ENCODE measurements at regions not wholly inside any gene's neighbourhood (a gene's known extent, or its start where the extent isn't known, plus 50 kb on each side); places are given as distances from the start of the nearest gene placed in this dataset.
"Not testable (repeated sequence)": the region's sequence is repeated elsewhere in the genome, so short reads cannot be mapped to it uniquely, and the experiment has no call there.

DNA sequence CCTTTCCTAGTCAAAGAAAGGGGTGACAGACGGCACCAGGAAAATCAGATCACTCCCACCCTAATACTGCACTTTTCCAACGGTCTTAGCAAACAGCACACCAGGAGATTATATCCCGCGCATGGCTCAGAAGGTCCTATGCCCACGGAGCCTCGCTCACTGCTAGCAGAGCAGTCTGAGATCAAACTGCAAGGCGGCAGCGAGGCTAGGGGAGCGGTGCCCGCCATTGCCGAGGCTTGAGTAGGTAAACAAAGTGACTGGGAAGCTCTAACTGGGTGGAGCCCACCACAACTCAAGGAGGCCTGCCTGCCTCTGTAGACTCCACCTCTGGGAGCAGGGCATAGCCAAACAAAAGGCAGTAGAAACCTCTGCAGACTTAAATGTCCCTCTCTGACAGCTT, 233.9 kb downstream of the DPY19L2 start:
- not testable (repeated sequence) for TF ChIP-seq YY1 (IDR thresholded peaks at IDR 0.05; ENCODE audit: insufficient read depth, insufficient read length); SUZ12 (IDR thresholded peaks at IDR 0.05; ENCODE audit: extremely low read depth, insufficient read depth, insufficient read length)

Measured in NT2/D1 (cell line).